H54 (cell line): ENCODE measurements at regions not wholly inside any gene's neighbourhood (a gene's known extent, or its start where the extent isn't known, plus 50 kb on each side); places are given as distances from the start of the nearest gene placed in this dataset.
"Not testable (repeated sequence)": the region's sequence is repeated elsewhere in the genome, so short reads cannot be mapped to it uniquely, and the experiment has no call there.

Experiments
- DNase-seq: peaks from one replicate; pipeline ENCODE4 v3.0.0; 2011; ENCODE audit warnings: low spot score, mixed read lengths; ENCODE audit not compliant: insufficient read length
- FAIRE-seq: peaks from 3 replicates; lab custom pipeline; 2011; peaks lifted over from hg19 to GRCh38; lab: Jason Lieb, UNC
- POLR2A ChIP-seq: IDR thresholded peaks from 2 replicates; pipeline ENCODE4 v1.6.1; 2011; ENCODE audit warnings: low read depth, mild to moderate bottlenecking, low read length

GRCh38 chr15:34642247-34642646, 58.8 kb upstream of the GOLGA8B start:
- no peak for FAIRE-seq
- TF ChIP-seq POLR2A, result no peak
- no peak for DNase-seq

DNA sequence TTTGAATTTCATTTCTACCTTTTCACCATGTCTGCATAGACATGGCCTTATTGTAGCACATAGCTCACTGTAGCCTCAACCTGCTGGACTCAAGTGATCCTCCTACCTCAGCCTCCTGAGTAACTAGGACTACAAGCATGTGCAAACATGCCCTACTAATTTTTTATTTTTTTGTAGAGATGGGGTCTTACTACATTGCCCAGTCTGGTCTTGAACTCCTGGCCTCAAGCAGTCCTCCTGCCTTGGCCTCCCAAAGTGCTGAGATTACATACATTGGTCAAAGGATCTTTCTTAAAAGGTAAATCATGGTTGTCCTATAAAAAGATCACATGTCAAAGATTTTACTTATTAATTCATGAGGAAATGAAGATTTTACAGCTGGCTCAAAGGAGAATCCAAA, 57.2 kb upstream of the GOLGA8B start:
- DNase-seq (no peak), FAIRE-seq (no peak)
- TF ChIP-seq POLR2A, result no peak

GRCh38 chr15:34637305-34637704, 53.9 kb upstream of the GOLGA8B start:
- FAIRE-seq (no peak), DNase-seq (no peak)
- no peak for TF ChIP-seq POLR2A

DNA sequence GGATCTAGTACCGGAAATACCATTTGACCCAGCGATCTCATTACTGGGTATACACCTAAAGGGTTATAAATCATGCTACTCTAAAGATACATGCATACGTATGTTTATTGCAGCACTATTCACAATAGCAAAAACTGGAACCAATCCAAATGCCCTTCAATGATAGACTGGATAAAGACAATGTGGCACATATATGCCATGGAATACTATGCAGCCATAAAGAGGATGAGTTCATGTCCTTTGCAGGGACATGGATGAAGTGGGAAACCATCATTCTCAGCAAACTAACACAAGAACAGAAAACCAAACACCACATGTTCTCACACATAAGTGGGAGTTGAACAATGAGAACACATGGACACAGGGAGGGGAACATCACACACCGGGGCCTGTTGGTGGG, 50.2 kb upstream of the GOLGA8B start:
- not testable (repeated sequence) for DNase-seq, FAIRE-seq
